NB4 (cell line): ENCODE measurements at regions not wholly inside any gene's neighbourhood (a gene's known extent, or its start where the extent isn't known, plus 50 kb on each side); places are given as distances from the start of the nearest gene placed in this dataset.
A peak's percentile ranks its signal among the peaks of the same experiment; 100 is the strongest.

Source experiments
- DNase-seq: peaks from one replicate; pipeline ENCODE4 v3.0.0; 2010; ENCODE audit warnings: low read depth
- H3K4me3 ChIP-seq: one replicate; pipeline ENCODE4 v1.5.1; 2011; ENCODE audit warnings: mild to moderate bottlenecking, low read depth, low read length, moderate library complexity
- CTCF ChIP-seq: IDR thresholded peaks from one replicate; pipeline ENCODE4 v1.5.1; 2012; ENCODE audit warnings: low read depth, low read length
- MAX ChIP-seq: IDR thresholded peaks from 2 replicates; pipeline ENCODE4 v1.6.1; 2011; ENCODE audit warnings: low read depth, low read length
- MYC ChIP-seq: IDR thresholded peaks from 2 replicates; pipeline ENCODE4 v1.6.1; 2011; ENCODE audit warnings: low read depth, low read length
- POLR2A ChIP-seq: IDR thresholded peaks from 2 replicates; pipeline ENCODE4 v1.6.1; 2011; ENCODE audit warnings: mild to moderate bottlenecking; ENCODE audit not compliant: insufficient read length; ENCODE audit errors: extremely low read depth

GRCh38 chr5:143606043-143606752, 202.7 kb upstream of the NR3C1 start:
- H3K4me3 ChIP-seq: peak overlapping the region; percentile 48
- TF ChIP-seq CTCF: no peak
- no peak for TF ChIP-seq MAX
- no peak for TF ChIP-seq POLR2A
- TF ChIP-seq MYC: no peak
- DNase-seq: peak; percentile 85

- H3K4me3 ChIP-seq: peak overlapping the region; percentile 48
- TF ChIP-seq CTCF (no peak), MAX (peak; percentile 41; the same call in 1 of the 2 replicates), MYC (peak; percentile 63), POLR2A (no peak)
- DNase-seq: peak; percentile 88
Measured at GRCh38 chr5:143605403-143606005, 202.0 kb upstream of the NR3C1 start.

GRCh38 chr5:143601917-143602333, 198.4 kb upstream of the NR3C1 start:
- 0 out of 2 replicates have a peak, but pooled peaks have one; percentile 19 for TF ChIP-seq MYC
- no peak for TF ChIP-seq MAX
- H3K4me3 ChIP-seq: no peak overlapping the region

GRCh38 chr5:143601357-143601756, 197.9 kb upstream of the NR3C1 start:
- H3K4me3 ChIP-seq: no peak overlapping the region
- TF ChIP-seq CTCF (no peak), MYC (no peak), POLR2A (no peak), MAX (no peak)
- no peak for DNase-seq

More at GRCh38 chr5:143601917-143602333, 198.4 kb upstream of the NR3C1 start:
- peak; percentile 84 for DNase-seq

GRCh38 chr5:143600396-143601075, 197.1 kb upstream of the NR3C1 start:
- DNase-seq: peak; percentile 79
- no peak overlapping the region for H3K4me3 ChIP-seq
- no peak for TF ChIP-seq MYC
- no peak; the same call in 1 of the 2 replicates for TF ChIP-seq MAX
- TF ChIP-seq CTCF: no peak
- no peak for TF ChIP-seq POLR2A

GRCh38 chr5:143599474-143599873, 196.0 kb upstream of the NR3C1 start:
- no peak for DNase-seq
- no peak overlapping the region for H3K4me3 ChIP-seq
- TF ChIP-seq MYC (no peak), MAX (no peak), CTCF (no peak), POLR2A (no peak)
